SIG-M5 (cell line): ENCODE measurements at regions not wholly inside any gene's neighbourhood (a gene's known extent, or its start where the extent isn't known, plus 50 kb on each side); places are given as distances from the start of the nearest gene placed in this dataset.

Experiments
- DNase-seq: peaks from one replicate; lab custom pipeline; 2025; lab: John Stamatoyannopoulos, UW

GRCh38 chr3:81279481-81280379 lies 481.7 kb downstream of the GBE1 start:
- DNase-seq, result no peak

- DNase-seq, result no peak
These were observed 483.6 kb downstream of the GBE1 start for GRCh38 chr3:81277853-81278252.

- no peak for DNase-seq
These were observed 486.8 kb downstream of the GBE1 start for GRCh38 chr3:81274671-81275070.

- no peak for DNase-seq
These were observed 490.7 kb downstream of the GBE1 start for GRCh38 chr3:81270603-81271379.

GRCh38 chr3:81268526-81268925 lies 492.9 kb downstream of the GBE1 start:
- no peak for DNase-seq

GRCh38 chr3:81261996-81262395 lies 499.4 kb downstream of the GBE1 start:
- no peak for DNase-seq

GRCh38 chr3:81255463-81255862 lies 506.0 kb downstream of the GBE1 start:
- DNase-seq, result no peak

GRCh38 chr3:81251096-81251495 lies 510.3 kb downstream of the GBE1 start:
- no peak for DNase-seq

GRCh38 chr3:81249540-81250029 lies 511.9 kb downstream of the GBE1 start:
- DNase-seq, result no peak

GRCh38 chr3:81245501-81245900 lies 515.9 kb downstream of the GBE1 start:
- no peak for DNase-seq

- DNase-seq, result no peak
These were observed 516.4 kb downstream of the GBE1 start for GRCh38 chr3:81245043-81245442.

GRCh38 chr3:81244231-81244630 lies 517.2 kb downstream of the GBE1 start:
- no peak for DNase-seq

- no peak for DNase-seq
These were observed 518.6 kb downstream of the GBE1 start for GRCh38 chr3:81242871-81243270.

- no peak for DNase-seq
These were observed 524.3 kb downstream of the GBE1 start for GRCh38 chr3:81237181-81237580.

- no peak for DNase-seq
These were observed 543.4 kb downstream of the GBE1 start for GRCh38 chr3:81218023-81218422.

- DNase-seq, result no peak
These were observed 544.3 kb downstream of the GBE1 start for GRCh38 chr3:81217101-81217500.

- DNase-seq, result no peak
These were observed 545.3 kb downstream of the GBE1 start for GRCh38 chr3:81216192-81216591.

- no peak for DNase-seq
These were observed 546.8 kb downstream of the GBE1 start for GRCh38 chr3:81214631-81215030.

GRCh38 chr3:81199587-81199986 lies 561.9 kb downstream of the GBE1 start:
- DNase-seq, result no peak

- no peak for DNase-seq
These were observed 562.7 kb downstream of the GBE1 start for GRCh38 chr3:81198756-81199155.

GRCh38 chr3:81198216-81198615 lies 563.2 kb downstream of the GBE1 start:
- no peak for DNase-seq

GRCh38 chr3:81197386-81197785 lies 564.1 kb downstream of the GBE1 start:
- no peak for DNase-seq

- DNase-seq, result no peak
These were observed 566.0 kb downstream of the GBE1 start for GRCh38 chr3:81195478-81195877.
